K562 (cell line): ENCODE measurements at regions not wholly inside any gene's neighbourhood (a gene's known extent, or its start where the extent isn't known, plus 50 kb on each side); places are given as distances from the start of the nearest gene placed in this dataset.

Experiments
- ATAC-seq: fragments of 200-7000 bp; cut with Tn5 transposase; 3 replicates; pipeline ENCODE4 v1.9.1; 2020; ENCODE audit warnings: moderate library complexity
- BruUV-seq: library from RNA; stranded (reverse); fragments of 400-500 nt; replicated peaks from 2 replicates; lab custom pipeline; 2021; lab: Mats Ljungman, UMichigan
- CTCF ChIA-PET: fragments of 300-600 bp; formaldehyde crosslinking; extraction: SDS; loops from one replicate; lab custom pipeline; 2021; ENCODE audit warnings: low intra/inter-chr PET ratio; lab: Yijun Ruan, JAX
- POLR2A ChIA-PET: fragments of 300-600, 350-650 bp; sonication (Branson Sonifier 250); formaldehyde crosslinking; extraction: SDS; loops from one replicate; lab custom pipeline; 2021; ENCODE audit warnings: antibody characterized with exemption, inconsistent platforms; lab: Yijun Ruan, JAX
- DNase-seq, 4 experiments: peaks; one replicate each; pipeline versions ENCODE4 v3.0.0 to v3.0.0-alpha.2; 2011 to 2018; ENCODE audit warnings: low spot score in 3 of 4, mixed read lengths in 3 of 4; ENCODE audit errors: extremely low read depth in 1 of 4
- FAIRE-seq: peaks from 2 replicates; lab custom pipeline; 2011; peaks lifted over from hg19 to GRCh38; lab: Jason Lieb, UNC
- H2AFZ ChIP-seq: 2 replicates; pipeline ENCODE4 v1.6.0; 2011; ENCODE audit warnings: low read depth, low read length, control low read depth, inconsistent platforms
- H3K27ac ChIP-seq: fragments of 200-600 bp; 3 replicates; pipeline ENCODE4 v1.8.0; 2011; ENCODE audit warnings: low read depth, mild to moderate bottlenecking, control low read depth, inconsistent platforms, low read length, moderate library complexity, mixed read lengths; ENCODE audit errors: extremely low read depth
- H3K27me3 ChIP-seq, 2 experiments: fragments of 300-600 bp in 1 of 2; 2 replicates in 1 of 2; 3 replicates in 1 of 2; pipeline versions ENCODE4 v1.6.0 to v1.8.0; 2011; ENCODE audit warnings: inconsistent platforms in 2 of 2, low read length in 2 of 2, mild to moderate bottlenecking in 1 of 2, mixed read lengths in 1 of 2, moderate library complexity in 1 of 2; ENCODE audit not compliant: control insufficient read depth in 2 of 2, insufficient read depth in 2 of 2
- H3K36me3 ChIP-seq: fragments of 300-600 bp; 3 replicates; pipeline ENCODE4 v1.8.0; 2011; ENCODE audit warnings: mild to moderate bottlenecking, low read length, inconsistent platforms; ENCODE audit not compliant: control insufficient read depth, insufficient read depth
- H3K4me1 ChIP-seq, 2 experiments: fragments of 200-600 bp in 1 of 2; replicated peaks in 1 of 2; 2 replicates in 1 of 2; 3 replicates in 1 of 2; pipeline versions ENCODE4 v1.5.1 to v1.8.0; 2011; ENCODE audit warnings: inconsistent platforms in 2 of 2, low read length in 2 of 2, mild to moderate bottlenecking in 1 of 2, mixed read lengths in 1 of 2, moderate library complexity in 1 of 2; ENCODE audit not compliant: control insufficient read depth in 2 of 2, insufficient read depth in 2 of 2
- H3K4me2 ChIP-seq: 2 replicates; pipeline ENCODE4 v1.6.1; 2011; ENCODE audit warnings: low read length, control low read depth, inconsistent platforms, mixed read lengths; ENCODE audit not compliant: insufficient read depth
- H3K4me3 ChIP-seq: fragments of 200-600 bp; sonication (generic), shearing (Covaris generic); 2 replicates; pipeline ENCODE4 v1.5.1; 2016; ENCODE audit warnings: control low read depth, inconsistent platforms
- H3K79me2 ChIP-seq: fragments of 200-600 bp; 3 replicates; pipeline ENCODE4 v1.8.0; 2011; ENCODE audit warnings: low read length, inconsistent platforms; ENCODE audit not compliant: control insufficient read depth, insufficient read depth
- H3K9ac ChIP-seq, 2 experiments: 2 replicates each; pipeline versions ENCODE4 v1.6.0 to v1.6.1; 2011; ENCODE audit warnings: low read depth in 2 of 2, low read length in 2 of 2, control low read depth in 1 of 2, inconsistent platforms in 1 of 2, mild to moderate bottlenecking in 1 of 2, mixed read lengths in 1 of 2; ENCODE audit not compliant: insufficient read depth in 1 of 2
- H3K9me1 ChIP-seq: one replicate; pipeline ENCODE4 v1.6.0; 2011; ENCODE audit warnings: inconsistent platforms, mild to moderate bottlenecking, low read length, moderate library complexity; ENCODE audit not compliant: control insufficient read depth, insufficient read depth
- H3K9me3 ChIP-seq: replicated peaks from 2 replicates; pipeline ENCODE4 v1.5.1; 2011; ENCODE audit warnings: low read depth, low read length, inconsistent platforms; ENCODE audit not compliant: control insufficient read depth, insufficient read depth
- H4K20me1 ChIP-seq: replicated peaks from 2 replicates; pipeline ENCODE4 v1.6.1; 2011; ENCODE audit warnings: low read length, inconsistent platforms, mixed read lengths; ENCODE audit not compliant: control insufficient read depth, insufficient read depth
- ATF7 ChIP-seq: fragments of 450-650 bp; IDR thresholded peaks from 2 replicates; pipeline ENCODE4 v1.7.1; 2014; ENCODE audit warnings: mild to moderate bottlenecking, moderate library complexity
- CTCF ChIP-seq, 3 experiments: IDR thresholded peaks in 2 of 3; conservative IDR thresholded peaks in 1 of 3; 2 replicates each; pipeline ENCODE4 v1.5.1; 2011 to 2012; ENCODE audit warnings: low read length in 3 of 3, mild to moderate bottlenecking in 3 of 3, control low read depth in 2 of 3, improper control_type of control experiment in 1 of 3, inconsistent platforms in 1 of 3, low read depth in 1 of 3, mixed read lengths in 1 of 3, moderate library complexity in 1 of 3; ENCODE audit not compliant: insufficient read depth in 2 of 3
- JUND ChIP-seq, 2 experiments: IDR thresholded peaks; 2 replicates in 1 of 2; 3 replicates in 1 of 2; pipeline ENCODE4 v1.6.1; 2011; ENCODE audit warnings: borderline replicate concordance in 2 of 2, low read depth in 2 of 2, low read length in 2 of 2, improper control_type of control experiment in 1 of 2, missing biosample characterization in 1 of 2, missing genetic modification characterization in 1 of 2, missing genetic modification reagents in 1 of 2
- YBX1 ChIP-seq: fragments of 450-650 bp; IDR thresholded peaks from 2 replicates; pipeline ENCODE4 v1.7.1; 2016; ENCODE audit warnings: mild to moderate bottlenecking
- WGBS: fragments of 100-300 bp; shearing (Covaris generic); methylation state at CpG from one replicate; pipeline ENCODE4 v1.1.6; 2016; ENCODE audit warnings: low coverage, mixed read lengths; ENCODE audit not compliant: insufficient coverage; ENCODE audit errors: missing lambda C conversion rate; 5-methylcytosine and 5-hydroxymethylcytosine counted together
- in situ Hi-C: fragments of 300-500 bp; cut with MboI; formaldehyde crosslinking; loops from 4 replicates; pipeline ENCODE4 v1.15.0; 2018; ENCODE audit warnings: inconsistent platforms, mixed read lengths
- intact Hi-C: fragments of 100-400 bp; cut with micrococcal nuclease; formaldehyde crosslinking; loops from 2 replicates; pipeline ENCODE4 v1.14.2; 2022
- TF ChIP-seq, protein P1 (sequence below), 2 experiments: fragments of 450-650 bp in 1 of 2; sonication (generic) in 1 of 2; formaldehyde crosslinking in 1 of 2; IDR thresholded peaks in 1 of 2; conservative IDR thresholded peaks in 1 of 2; 2 replicates each; pipeline versions ENCODE4 v1.6.1 to v1.8.1; 2016 to 2023; ENCODE audit warnings: mild to moderate bottlenecking in 2 of 2, moderate library complexity in 2 of 2, inconsistent platforms in 1 of 2, missing genetic modification reagents in 1 of 2

- ChIA-PET CTCF (interaction anchor here (0.7 kb wide), 1 partner anchor 42 kb away, joined by 3 read pairs; no protein-coding TSS in a partner anchor), POLR2A (no interaction called here)
- no peak overlapping the region for H3K4me2 ChIP-seq
- H3K27ac ChIP-seq, result no peak overlapping the region
- intact Hi-C loops (no loop called here), in situ Hi-C loops (no loop called here)
- no peak overlapping the region for H3K4me3 ChIP-seq
- ATAC-seq (peak; percentile 70), FAIRE-seq (peak; percentile 88), DNase-seq (peak in 2 of 4 experiments; percentile 4 to 13)
- BruUV-seq, result no TSS peak
- H3K4me1 ChIP-seq, result no peaks in the 10 kb centered on the region
- TF ChIP-seq JUND (IDR thresholded peaks at IDR 0.05; ENCODE audit: borderline replicate concordance, low read depth, low read length) (peak; percentile 37; the same call in 1 of the 2 replicates), JUND (tag; IDR thresholded peaks at IDR 0.05; ENCODE audit: borderline replicate concordance, low read depth, low read length) (peak; percentile 50; the same call in 1 of the 3 replicates), CTCF (IDR thresholded peaks at IDR 0.05 in 2 of 3, conservative IDR thresholded peaks at IDR 0.05 in 1 of 3; ENCODE audit: insufficient read depth in 2 of 3, low read depth in 1 of 3, low read length in 3 of 3) (peak in 2 of 3 experiments; percentile 33 to 54; a peak in 5 of 6 replicates), ATF7 (peak; percentile 59; the same call in 1 of the 2 replicates), YBX1 (no peak)
- TF ChIP-seq, protein P1, sequence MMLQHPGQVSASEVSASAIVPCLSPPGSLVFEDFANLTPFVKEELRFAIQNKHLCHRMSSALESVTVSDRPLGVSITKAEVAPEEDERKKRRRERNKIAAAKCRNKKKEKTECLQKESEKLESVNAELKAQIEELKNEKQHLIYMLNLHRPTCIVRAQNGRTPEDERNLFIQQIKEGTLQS (IDR thresholded peaks at IDR 0.05), result peak; percentile 84
- TF ChIP-seq, protein P1 (CRISPR knock-in tag; conservative IDR thresholded peaks at IDR 0.05), result no peak
- H3K9me3 ChIP-seq, result no peaks in the 10 kb centered on the region
- H3K79me2 ChIP-seq, result no peaks in the 10 kb centered on the region
- H4K20me1 ChIP-seq, result no peaks in the 10 kb centered on the region
- H3K36me3 ChIP-seq, result no peaks in the 10 kb centered on the region
- H2AFZ ChIP-seq, result no peak overlapping the region
- H3K9me1 ChIP-seq, result no peaks in the 10 kb centered on the region
- no peaks in the 10 kb centered on the region for H3K27me3 ChIP-seq
- WGBS, result 1% methylated on average over 13 of the region's 13 CpGs
- no peak overlapping the region for H3K9ac ChIP-seq
Measured at GRCh38 chr14:21894003-21894897, 220.6 kb upstream of the OR4E1 start.
